Esophagus muscularis mucosa (tissue), 4 donors: ENCODE measurements at regions not wholly inside any gene's neighbourhood (a gene's known extent, or its start where the extent isn't known, plus 50 kb on each side); places are given as distances from the start of the nearest gene placed in this dataset.

Source experiments
- CTCF ChIP-seq, 3 experiments: fragments of 200-600 bp in 2 of 3; fragments of 450-650 bp in 1 of 3; sonication (generic) in 2 of 3; IDR thresholded peaks; one replicate each; pipeline ENCODE4 v1.5.1; 2017 to 2019; ENCODE audit warnings: antibody characterized with exemption in 3 of 3, mild to moderate bottlenecking in 2 of 3, moderate library complexity in 1 of 3
- EP300 ChIP-seq: sonication (generic); formaldehyde crosslinking; IDR thresholded peaks from one replicate; pipeline ENCODE4 v1.6.1; 2017; ENCODE audit warnings: antibody characterized with exemption
- POLR2A ChIP-seq: fragments of 450-650 bp; IDR thresholded peaks from one replicate; pipeline ENCODE4 v1.6.1; 2017; ENCODE audit warnings: antibody characterized with exemption, moderate library complexity, mild to moderate bottlenecking, low read depth

- TF ChIP-seq CTCF (IDR thresholded peaks at IDR 0.05): no peak
- TF ChIP-seq POLR2A: no peak
- no peak for TF ChIP-seq EP300
Observed at GRCh38 chr5:164302533-164303235, 797.3 kb downstream of the MAT2B start.
